Vagina (tissue), 2 donors: ENCODE measurements at regions not wholly inside any gene's neighbourhood (a gene's known extent, or its start where the extent isn't known, plus 50 kb on each side); places are given as distances from the start of the nearest gene placed in this dataset.
"Not testable (repeated sequence)": the region's sequence is repeated elsewhere in the genome, so short reads cannot be mapped to it uniquely, and the experiment has no call there.

ENCODE experiments used
- CTCF ChIP-seq, 3 experiments: fragments of 450-650 bp in 2 of 3; fragments of 200-600 bp in 1 of 3; sonication (generic) in 1 of 3; IDR thresholded peaks; one replicate each; pipeline ENCODE4 v1.5.1; 2017 to 2019; ENCODE audit warnings: antibody characterized with exemption in 3 of 3, mild to moderate bottlenecking in 2 of 3, moderate library complexity in 2 of 3
- POLR2A ChIP-seq, 2 donors: fragments of 450-650 bp; IDR thresholded peaks; one replicate each; pipeline ENCODE4 v1.6.1; 2017; ENCODE audit warnings: antibody characterized with exemption in 2 of 2, mild to moderate bottlenecking in 2 of 2, moderate library complexity in 2 of 2
- POLR2AphosphoS5 ChIP-seq, 2 donors: sonication (generic); formaldehyde crosslinking; IDR thresholded peaks; one replicate each; pipeline ENCODE4 v1.9.0; 2017; ENCODE audit warnings: antibody characterized with exemption in 2 of 2, mild to moderate bottlenecking in 2 of 2, low read depth in 1 of 2; ENCODE audit not compliant: insufficient read depth in 1 of 2

- TF ChIP-seq CTCF (IDR thresholded peaks at IDR 0.05); POLR2A (IDR thresholded peaks at IDR 0.05); POLR2AphosphoS5 (IDR thresholded peaks at IDR 0.05; ENCODE audit: insufficient read depth in 1 of 2, low read depth in 1 of 2): not testable (repeated sequence)
Measured at GRCh38 chr7:65144557-65144956, 138.1 kb upstream of the ERV3-1 start.
